Large intestine (tissue), 3 donors: ENCODE measurements at regions not wholly inside any gene's neighbourhood (a gene's known extent, or its start where the extent isn't known, plus 50 kb on each side); places are given as distances from the start of the nearest gene placed in this dataset.
"Not testable (repeated sequence)": the region's sequence is repeated elsewhere in the genome, so short reads cannot be mapped to it uniquely, and the experiment has no call there.

Source experiments
- DNase-seq, 2 donors: peaks; one replicate each; pipeline versions ENCODE4 v3.0.0 to v3.0.0-alpha.2; 2013
- H3K27ac ChIP-seq: one replicate; pipeline ENCODE4 v1.5.1; 2013; ENCODE audit warnings: low read length
- H3K27me3 ChIP-seq: 2 replicates; pipeline ENCODE4 v1.6.1; 2013; ENCODE audit warnings: low read length; ENCODE audit not compliant: control insufficient read depth, insufficient read depth
- H3K36me3 ChIP-seq: 2 replicates; pipeline ENCODE4 v1.6.1; 2013; ENCODE audit warnings: low read length; ENCODE audit not compliant: control insufficient read depth, insufficient read depth
- H3K4me1 ChIP-seq: one replicate; pipeline ENCODE4 v1.6.1; 2013; ENCODE audit warnings: low read length; ENCODE audit not compliant: control insufficient read depth, insufficient read depth
- H3K4me3 ChIP-seq: one replicate; pipeline ENCODE4 v1.5.1; 2013; ENCODE audit warnings: low read length
- H3K9me3 ChIP-seq: one replicate; pipeline ENCODE4 v1.6.1; 2013; ENCODE audit warnings: mild to moderate bottlenecking, low read depth, low read length, moderate library complexity; ENCODE audit not compliant: control insufficient read depth
- WGBS: methylation state at CpG from one replicate; pipeline ENCODE4 v1.1.5; 2013; ENCODE audit warnings: low lambda C conversion rate; ENCODE audit not compliant: insufficient coverage; 5-methylcytosine and 5-hydroxymethylcytosine counted together

GRCh38 chr15:79621805-79622204 lies 189.7 kb downstream of the MINAR1 start:
- not testable (repeated sequence) for DNase-seq, H3K27ac ChIP-seq, H3K9me3 ChIP-seq, H3K4me3 ChIP-seq, H3K36me3 ChIP-seq, H3K27me3 ChIP-seq, H3K4me1 ChIP-seq
- WGBS = 95% methylated on average over 3 of the region's 3 CpGs

- WGBS = no CpG with 5 or more reads among the region's 1 CpG
- H3K27me3 ChIP-seq = no peaks in the 10 kb centered on the region
- no peaks in the 10 kb centered on the region for H3K4me1 ChIP-seq
- H3K36me3 ChIP-seq = no peaks in the 10 kb centered on the region
- no peaks in the 10 kb centered on the region for H3K9me3 ChIP-seq
- no peak overlapping the region for H3K27ac ChIP-seq
- no peak overlapping the region for H3K4me3 ChIP-seq
- DNase-seq = no peak
These were observed 191.4 kb downstream of the MINAR1 start for GRCh38 chr15:79623488-79623887.

GRCh38 chr15:79629687-79630086 lies 197.6 kb downstream of the MINAR1 start:
- no peaks in the 10 kb centered on the region for H3K27me3 ChIP-seq
- WGBS = no CpG with 5 or more reads among the region's 5 CpGs
- H3K36me3 ChIP-seq = no peaks in the 10 kb centered on the region
- no peak for DNase-seq
- H3K9me3 ChIP-seq = no peaks in the 10 kb centered on the region
- no peak overlapping the region for H3K27ac ChIP-seq
- H3K4me3 ChIP-seq = no peak overlapping the region
- no peaks in the 10 kb centered on the region for H3K4me1 ChIP-seq

GRCh38 chr15:79632457-79632856 lies 200.3 kb downstream of the MINAR1 start:
- no peaks in the 10 kb centered on the region for H3K4me1 ChIP-seq
- no peak overlapping the region for H3K27ac ChIP-seq
- DNase-seq = no peak
- no peaks in the 10 kb centered on the region for H3K9me3 ChIP-seq
- WGBS = 88% methylated on average over 1 of the region's 2 CpGs
- no peaks in the 10 kb centered on the region for H3K36me3 ChIP-seq
- no peaks in the 10 kb centered on the region for H3K27me3 ChIP-seq
- H3K4me3 ChIP-seq = no peak overlapping the region

- DNase-seq = no peak
- Histone ChIP-seq H3K27ac (no peak overlapping the region), H3K36me3 (no peaks in the 10 kb centered on the region), H3K27me3 (no peaks in the 10 kb centered on the region), H3K9me3 (no peaks in the 10 kb centered on the region), H3K4me1 (no peaks in the 10 kb centered on the region), H3K4me3 (no peak overlapping the region)
- no CpG with 5 or more reads among the region's 3 CpGs for WGBS
These were observed 203.1 kb downstream of the MINAR1 start for GRCh38 chr15:79635149-79635771.

GRCh38 chr15:79635897-79636561 lies 203.9 kb downstream of the MINAR1 start:
- H3K36me3 ChIP-seq = no peaks in the 10 kb centered on the region
- H3K27ac ChIP-seq = no peak overlapping the region
- H3K4me3 ChIP-seq = no peak overlapping the region
- no peak for DNase-seq
- 60% methylated on average over 1 of the region's 3 CpGs for WGBS
- H3K9me3 ChIP-seq = no peaks in the 10 kb centered on the region
- H3K4me1 ChIP-seq = no peaks in the 10 kb centered on the region
- H3K27me3 ChIP-seq = no peaks in the 10 kb centered on the region

GRCh38 chr15:79640206-79640605 lies 208.1 kb downstream of the MINAR1 start:
- no peak overlapping the region for H3K27ac ChIP-seq
- WGBS = 88% methylated on average over 1 of the region's 3 CpGs

GRCh38 chr15:79641841-79642240 lies 209.7 kb downstream of the MINAR1 start:
- Histone ChIP-seq H3K27me3 (no peaks in the 10 kb centered on the region), H3K9me3 (no peaks in the 10 kb centered on the region), H3K4me3 (no peak overlapping the region), H3K36me3 (no peaks in the 10 kb centered on the region), H3K4me1 (no peaks in the 10 kb centered on the region), H3K27ac (no peak overlapping the region)
- DNase-seq = no peak

More at GRCh38 chr15:79640206-79640605, 208.1 kb downstream of the MINAR1 start:
- Histone ChIP-seq H3K4me3 (no peak overlapping the region), H3K36me3 (no peaks in the 10 kb centered on the region), H3K27me3 (no peaks in the 10 kb centered on the region), H3K4me1 (no peaks in the 10 kb centered on the region), H3K9me3 (no peaks in the 10 kb centered on the region)
- no peak for DNase-seq

GRCh38 chr15:79643393-79643792 lies 211.3 kb downstream of the MINAR1 start:
- Histone ChIP-seq H3K4me3 (no peak overlapping the region), H3K27me3 (no peaks in the 10 kb centered on the region), H3K4me1 (no peaks in the 10 kb centered on the region), H3K27ac (no peak overlapping the region), H3K36me3 (no peaks in the 10 kb centered on the region), H3K9me3 (no peaks in the 10 kb centered on the region)
- no peak for DNase-seq

- Histone ChIP-seq H3K4me3 (no peak overlapping the region), H3K27me3 (no peaks in the 10 kb centered on the region), H3K9me3 (no peaks in the 10 kb centered on the region), H3K4me1 (no peaks in the 10 kb centered on the region), H3K27ac (no peak overlapping the region), H3K36me3 (no peaks in the 10 kb centered on the region)
- no peak for DNase-seq
- 65% methylated on average over 2 of the region's 2 CpGs for WGBS
These were observed 212.0 kb downstream of the MINAR1 start for GRCh38 chr15:79644091-79644490.

GRCh38 chr15:79652972-79653371 lies 220.8 kb downstream of the MINAR1 start:
- not testable (repeated sequence) for H3K36me3 ChIP-seq, H3K9me3 ChIP-seq, H3K27ac ChIP-seq, DNase-seq, H3K4me1 ChIP-seq, H3K4me3 ChIP-seq, H3K27me3 ChIP-seq
